Breast epithelium (tissue), 3 donors: ENCODE measurements at regions not wholly inside any gene's neighbourhood (a gene's known extent, or its start where the extent isn't known, plus 50 kb on each side); places are given as distances from the start of the nearest gene placed in this dataset.

ENCODE experiments used
- CTCF ChIP-seq, 3 donors: fragments of 450-650 bp; IDR thresholded peaks; one replicate each; pipeline ENCODE4 v1.5.1; 2016 to 2017; ENCODE audit warnings: antibody characterized with exemption in 3 of 3, mild to moderate bottlenecking in 3 of 3, moderate library complexity in 3 of 3
- POLR2A ChIP-seq: fragments of 450-650 bp; IDR thresholded peaks from one replicate; pipeline ENCODE4 v1.6.1; 2016; ENCODE audit warnings: antibody characterized with exemption, mild to moderate bottlenecking, moderate library complexity
- POLR2AphosphoS5 ChIP-seq, 3 donors: sonication (generic); formaldehyde crosslinking; IDR thresholded peaks; one replicate each; pipeline ENCODE4 v1.6.1; 2017; ENCODE audit warnings: antibody characterized with exemption in 3 of 3

DNA sequence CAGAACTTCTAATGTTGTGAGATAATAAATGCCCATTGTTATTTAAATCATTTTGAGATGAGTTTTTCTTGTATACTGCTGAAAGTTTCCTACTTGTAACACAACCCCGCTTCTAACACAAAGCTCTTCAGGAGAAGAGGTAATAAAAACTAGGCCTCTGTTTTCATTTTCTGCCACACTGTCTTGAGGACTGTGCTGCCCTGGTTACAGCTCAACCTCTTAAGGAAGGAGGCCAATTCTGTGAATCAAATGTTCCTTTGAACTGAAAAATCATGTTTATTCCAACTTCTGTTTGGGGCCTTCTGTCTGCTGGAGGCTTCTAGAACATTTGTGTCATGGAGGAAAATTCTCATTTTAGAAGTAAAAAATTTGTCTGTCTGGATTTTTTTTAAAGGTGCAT, 100.3 kb downstream of the LRIG3 start:
- TF ChIP-seq CTCF (IDR thresholded peaks at IDR 0.05) (no peak), POLR2A (no peak), POLR2AphosphoS5 (IDR thresholded peaks at IDR 0.05) (no peak)
